Fibroblast of skin of left biceps (primary cell): ENCODE measurements at regions not wholly inside any gene's neighbourhood (a gene's known extent, or its start where the extent isn't known, plus 50 kb on each side); places are given as distances from the start of the nearest gene placed in this dataset.
"Not testable (repeated sequence)": the region's sequence is repeated elsewhere in the genome, so short reads cannot be mapped to it uniquely, and the experiment has no call there.

ENCODE experiments used
- DNase-seq, 2 experiments: peaks; one replicate each; pipeline ENCODE4 v3.0.0-alpha.2; 2013; ENCODE audit warnings: low read depth in 2 of 2

DNA sequence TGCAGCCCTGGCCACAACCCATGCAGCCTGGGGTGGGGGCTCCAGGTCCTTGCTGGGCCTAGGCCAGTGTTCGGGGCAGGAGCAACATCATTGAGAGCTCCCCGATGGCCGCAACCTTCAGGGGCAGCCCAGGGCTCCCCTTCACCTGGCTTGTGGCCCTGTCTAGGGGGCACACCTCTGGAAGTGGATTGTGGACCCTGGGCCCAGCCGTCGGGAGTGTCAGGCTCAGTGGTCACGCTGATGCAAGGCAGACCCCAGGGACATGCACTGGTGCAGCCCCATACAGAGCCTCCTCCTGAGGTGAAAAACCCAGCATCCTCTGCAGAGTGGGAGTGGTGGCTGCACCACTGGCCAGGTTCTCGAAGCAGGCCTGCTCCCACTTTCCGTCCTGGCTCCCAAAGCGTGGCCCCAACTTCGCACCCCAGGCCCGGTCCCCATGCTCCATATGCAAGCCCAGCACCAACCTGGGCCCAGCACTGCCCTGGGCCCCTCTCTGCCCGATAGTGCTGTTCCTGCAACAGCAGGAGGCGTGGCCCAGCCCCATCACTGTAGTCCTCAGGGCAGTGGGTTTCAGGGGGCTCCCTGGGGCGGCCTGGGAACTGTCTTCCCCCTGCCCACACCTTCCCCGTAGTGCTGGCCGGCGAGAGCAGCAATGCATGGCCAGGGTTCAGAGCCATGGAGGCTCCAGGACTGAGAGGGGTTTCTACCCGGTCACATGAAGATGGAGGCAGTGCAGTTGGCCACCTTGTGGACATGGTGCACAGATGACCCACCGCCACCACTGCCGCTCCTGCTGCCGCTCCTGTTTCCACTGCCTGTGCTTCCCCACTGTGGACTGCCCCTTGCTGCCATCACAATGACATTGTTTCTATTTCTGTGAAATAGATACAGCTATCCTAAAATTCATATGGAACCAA, 303.9 kb upstream of the NRG3 start:
- no peak for DNase-seq

DNA sequence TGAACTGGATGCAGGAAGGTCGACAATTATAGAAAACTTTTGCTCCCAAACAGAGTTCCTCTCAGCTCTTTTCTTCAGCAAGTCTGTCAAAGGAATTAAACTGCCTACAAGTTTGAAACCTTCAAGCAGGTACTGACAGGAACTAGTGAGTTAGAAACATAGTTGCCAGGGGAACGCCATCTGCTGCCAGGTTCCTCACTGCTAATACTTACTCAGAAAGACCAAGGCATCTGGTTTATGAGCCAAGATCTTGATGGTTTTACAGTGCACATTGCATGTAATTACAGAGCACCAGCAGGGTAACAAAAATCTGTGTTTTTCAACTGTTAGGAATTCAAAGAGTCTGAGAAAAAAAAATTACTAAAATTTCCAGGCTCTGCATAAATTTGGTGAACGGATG, 300.0 kb upstream of the NRG3 start:
- no peak for DNase-seq

DNA sequence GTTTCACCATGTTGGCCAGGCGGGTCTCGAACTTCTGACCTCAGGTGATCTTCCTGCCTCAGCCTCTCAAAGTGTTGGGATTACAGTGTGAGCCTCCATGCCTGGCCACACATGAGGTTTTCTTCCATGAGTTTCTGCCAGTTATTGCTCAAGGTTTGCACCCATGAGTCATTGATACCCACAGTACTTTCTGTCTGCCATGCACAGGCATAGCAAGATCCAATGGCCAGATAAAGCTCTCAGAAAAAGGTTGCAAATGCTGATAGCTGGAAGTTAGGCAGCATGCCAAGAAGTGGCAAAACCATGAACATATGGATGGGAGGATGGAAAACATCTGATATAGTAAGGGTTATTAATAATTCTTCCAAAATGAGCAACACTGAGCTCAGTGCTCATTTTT, 298.7 kb upstream of the NRG3 start:
- no peak for DNase-seq

DNA sequence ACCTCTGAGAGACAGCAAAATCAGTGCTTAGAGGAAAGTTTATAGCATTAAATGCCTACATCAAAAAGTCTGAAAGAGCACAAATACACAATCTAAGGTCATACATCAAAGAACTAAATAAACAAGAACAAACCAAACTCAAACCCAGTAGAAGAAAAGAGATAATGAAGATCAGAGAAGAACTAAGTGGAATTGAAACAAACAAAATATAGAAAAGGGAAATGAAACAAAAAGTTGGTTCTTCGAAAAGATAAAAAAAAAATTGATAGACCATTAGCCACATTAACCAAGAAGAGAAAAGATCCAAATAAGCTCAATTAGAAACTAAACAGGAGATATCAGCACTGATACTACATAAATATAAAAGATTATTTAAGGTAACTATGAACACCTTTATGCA, 280.0 kb upstream of the NRG3 start:
- DNase-seq = no peak

- DNase-seq = peak in 1 of 2 experiments; percentile 13
Observed at GRCh38 chr10:81600185-81600584, 274.8 kb upstream of the NRG3 start.

- DNase-seq = no peak
Observed at GRCh38 chr10:81603106-81603620, 271.8 kb upstream of the NRG3 start.

DNA sequence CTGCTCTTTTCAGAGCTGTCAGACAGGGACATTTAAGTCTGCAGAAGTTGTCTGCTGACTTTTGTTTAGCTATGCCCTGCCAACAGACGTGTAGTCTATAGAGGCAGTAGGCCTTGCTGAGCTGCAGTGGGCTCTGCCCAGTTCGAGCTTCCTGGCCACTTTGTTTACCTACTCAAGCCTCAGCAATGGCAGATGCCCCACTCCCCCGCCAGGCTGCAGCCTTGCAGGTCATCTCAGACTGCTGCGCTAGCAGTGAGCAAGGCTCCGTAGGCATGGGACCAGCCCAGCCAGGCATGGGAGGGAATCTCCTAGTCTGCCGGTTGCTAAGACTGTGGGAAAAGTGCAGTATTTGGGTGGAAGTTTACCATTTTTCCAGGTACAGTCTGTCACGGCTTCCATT, 230.5 kb upstream of the NRG3 start:
- DNase-seq = not testable (repeated sequence)

- DNase-seq = no peak
Observed at GRCh38 chr10:81655986-81656385, 219.0 kb upstream of the NRG3 start.

DNA sequence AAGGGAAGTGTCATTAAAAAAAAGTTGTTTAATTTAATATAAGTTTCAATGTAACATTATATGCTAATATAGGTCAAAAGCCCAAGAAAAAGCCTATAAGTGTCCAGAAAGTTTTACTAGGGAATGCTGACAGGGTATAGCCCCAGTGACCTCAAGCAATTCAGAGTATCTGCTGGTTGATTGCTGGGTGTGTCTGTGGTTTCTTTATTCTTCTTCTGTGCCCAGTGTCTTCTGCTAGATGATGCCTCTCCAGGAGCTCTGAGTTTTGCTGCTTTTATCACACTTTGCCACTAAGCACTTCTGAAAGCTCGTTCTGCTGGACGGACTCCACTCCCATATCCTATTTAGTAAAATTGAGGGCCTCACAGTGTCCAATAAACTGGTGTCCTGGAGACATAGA, 212.2 kb upstream of the NRG3 start:
- no peak for DNase-seq

- not testable (repeated sequence) for DNase-seq
Observed at GRCh38 chr10:81664800-81665199, 210.2 kb upstream of the NRG3 start.

GRCh38 chr10:81674941-81675340, 200.1 kb upstream of the NRG3 start:
- DNase-seq = no peak

GRCh38 chr10:81679291-81679690, 195.7 kb upstream of the NRG3 start:
- no peak for DNase-seq

DNA sequence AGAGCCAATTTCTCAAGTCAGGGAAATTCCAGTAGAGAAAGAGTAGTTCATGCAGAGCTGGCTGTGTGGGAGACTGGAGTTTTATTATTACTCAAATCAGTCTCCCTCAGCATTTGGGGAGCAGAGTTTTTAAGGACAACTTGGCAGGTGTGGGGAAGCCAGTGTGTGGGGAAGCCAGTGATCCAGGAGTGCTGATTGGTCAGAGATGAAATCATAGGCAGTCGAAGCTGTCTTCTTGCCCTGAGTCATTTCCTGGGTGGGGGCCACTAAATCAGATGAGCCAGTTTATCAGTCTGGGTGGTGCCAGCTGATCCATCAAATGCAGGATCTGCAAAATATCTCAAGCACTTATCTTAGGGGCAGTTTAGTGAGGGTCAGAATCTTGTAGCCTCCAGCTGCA, 194.6 kb upstream of the NRG3 start:
- no peak for DNase-seq

DNA sequence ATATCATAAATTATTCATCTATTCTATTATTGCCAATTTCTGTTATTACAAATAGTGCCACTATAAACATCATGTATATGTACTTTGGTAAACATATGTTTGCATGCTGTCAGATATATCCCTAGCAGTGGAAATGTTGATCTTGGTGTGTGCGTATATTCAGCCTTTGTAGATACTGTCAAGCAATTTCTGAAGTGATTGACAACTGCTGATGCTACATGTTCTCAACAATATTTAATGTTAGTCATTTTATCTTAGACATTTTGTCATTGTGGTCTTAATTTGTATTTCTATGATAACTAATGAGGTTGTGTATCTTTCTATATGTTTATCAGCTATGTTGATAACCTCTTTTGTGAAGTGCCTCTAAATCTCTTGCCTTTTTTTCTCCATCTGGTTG, 186.5 kb upstream of the NRG3 start:
- no peak for DNase-seq

- no peak for DNase-seq
Observed at GRCh38 chr10:81696609-81697388, 178.2 kb upstream of the NRG3 start.

DNA sequence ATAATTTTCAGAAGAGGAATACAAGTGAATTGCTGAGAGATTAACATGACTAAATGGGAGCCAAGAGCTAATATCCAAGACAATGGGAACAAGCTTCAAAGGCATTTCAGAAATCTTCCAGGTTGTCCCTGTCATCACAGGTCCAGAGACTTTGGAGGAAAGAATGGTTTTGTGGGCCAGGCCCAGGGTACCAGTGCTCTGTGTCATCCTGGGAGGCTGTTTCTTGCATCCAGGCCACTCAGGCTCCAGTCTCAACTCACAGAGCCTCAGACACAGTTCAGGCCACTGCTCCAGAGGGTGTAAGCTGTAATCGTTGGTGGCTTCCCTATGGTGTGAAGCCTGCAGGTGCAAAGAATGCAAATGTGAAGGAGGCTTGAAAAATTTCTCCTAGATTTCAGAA, 170.4 kb upstream of the NRG3 start:
- DNase-seq = no peak

GRCh38 chr10:81708416-81708815, 166.6 kb upstream of the NRG3 start:
- no peak for DNase-seq

- no peak for DNase-seq
Observed at GRCh38 chr10:81708929-81709328, 166.1 kb upstream of the NRG3 start.

DNA sequence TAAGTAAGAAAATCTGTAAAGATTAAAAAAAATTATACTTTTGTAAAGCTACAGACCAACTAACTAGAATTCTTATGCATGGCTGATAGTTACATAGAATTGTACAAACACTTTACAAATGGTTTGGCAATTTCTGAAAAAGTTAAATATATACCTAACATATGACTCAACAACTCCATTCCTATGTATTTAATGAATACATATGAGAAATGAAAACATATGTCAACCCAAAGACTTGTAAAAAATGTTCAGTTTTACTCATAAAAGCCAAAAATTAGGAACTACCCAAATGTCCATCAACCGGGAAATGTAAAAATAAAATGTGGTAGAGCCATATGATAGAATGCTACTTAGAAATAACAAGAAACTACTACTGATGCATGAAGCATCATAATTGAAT, 152.6 kb upstream of the NRG3 start:
- DNase-seq = no peak

- DNase-seq = no peak
Observed at GRCh38 chr10:81724431-81724830, 150.6 kb upstream of the NRG3 start.

DNA sequence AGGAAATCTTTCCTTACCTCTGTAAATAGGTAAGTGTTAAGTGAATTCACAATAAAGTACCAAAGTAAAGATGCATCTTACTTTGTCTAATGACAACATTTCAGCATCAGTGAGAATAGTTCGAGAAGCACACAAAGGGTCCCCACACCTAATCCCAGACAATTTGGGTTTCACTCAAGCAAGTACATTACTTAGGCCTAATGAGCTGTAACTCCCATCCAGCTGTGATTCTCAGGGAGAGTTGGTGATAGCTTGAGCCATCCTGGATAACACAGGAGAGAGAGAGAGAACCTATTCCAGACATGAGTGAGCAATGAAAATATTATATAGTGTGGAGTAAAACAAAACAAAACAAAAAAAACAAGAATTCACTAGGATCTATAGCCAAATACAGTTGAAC, 149.1 kb upstream of the NRG3 start:
- DNase-seq = no peak

DNA sequence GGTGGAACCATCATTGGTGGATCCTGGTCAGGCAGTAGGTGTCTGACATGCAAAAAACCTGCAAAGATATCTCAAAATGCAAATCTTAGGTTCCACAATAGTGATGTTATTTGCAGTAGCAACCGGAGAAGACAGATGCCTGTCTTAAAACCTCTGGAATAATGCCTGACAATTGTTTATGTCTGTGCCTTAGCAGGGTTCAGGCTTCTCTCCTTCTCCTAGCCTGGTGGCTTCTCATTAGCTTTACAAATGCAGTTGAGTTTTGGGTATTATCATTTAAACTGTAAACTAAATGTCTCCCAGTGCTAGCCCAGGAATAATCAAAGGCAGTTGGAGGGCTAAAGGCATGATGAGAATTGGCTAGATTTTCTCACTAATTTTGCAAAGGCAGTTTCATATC, 146.3 kb upstream of the NRG3 start:
- DNase-seq = no peak

GRCh38 chr10:81730891-81731290, 144.1 kb upstream of the NRG3 start:
- DNase-seq = no peak
